OCI-LY3 (cell line): ENCODE measurements at regions not wholly inside any gene's neighbourhood (a gene's known extent, or its start where the extent isn't known, plus 50 kb on each side); places are given as distances from the start of the nearest gene placed in this dataset.

Source experiments
- H2AFZ ChIP-seq: fragments of 200-600, 300-600 bp; shearing (Covaris generic); 2 replicates; pipeline ENCODE4 v1.6.0; 2014; ENCODE audit warnings: antibody characterized with exemption, low read depth, low read length
- H3K27ac ChIP-seq: fragments of 200-600, 300-600 bp; sonication (generic); 2 replicates; pipeline ENCODE4 v1.5.1; 2014; ENCODE audit warnings: mild to moderate bottlenecking, low read length, moderate library complexity, mixed read lengths
- H3K27me3 ChIP-seq: fragments of 200-600, 300-600 bp; sonication (generic); 2 replicates; pipeline ENCODE4 v1.6.1; 2014; ENCODE audit warnings: low read depth, low read length, mixed read lengths
- H3K36me3 ChIP-seq: fragments of 200-600, 300-600 bp; sonication (generic); replicated peaks from 2 replicates; pipeline ENCODE3; 2014; ENCODE audit warnings: low read depth, low read length, mixed read lengths
- H3K4me1 ChIP-seq: fragments of 300-600, 200-600 bp; sonication (generic); 2 replicates; pipeline ENCODE4 v1.6.1; 2014; ENCODE audit warnings: low read length, mixed read lengths
- H3K4me2 ChIP-seq: fragments of 200-600, 300-600 bp; sonication (generic); 2 replicates; pipeline ENCODE4 v1.6.1; 2014; ENCODE audit warnings: low read length, mixed read lengths
- H3K4me3 ChIP-seq: fragments of 300-600, 200-600 bp; sonication (generic); 2 replicates; pipeline ENCODE4 v1.5.1; 2014; ENCODE audit warnings: antibody characterized with exemption, mild to moderate bottlenecking, low read length, moderate library complexity
- H3K79me2 ChIP-seq: fragments of 300-600, 200-600 bp; shearing (Covaris generic); 2 replicates; pipeline ENCODE4 v1.6.1; 2014; ENCODE audit warnings: mild to moderate bottlenecking, low read length, mixed read lengths
- H3K9ac ChIP-seq: fragments of 300-600, 200-600 bp; shearing (Covaris generic); 2 replicates; pipeline ENCODE4 v1.6.0; 2014; ENCODE audit warnings: mild to moderate bottlenecking, low read length, moderate library complexity
- H3K9me3 ChIP-seq: fragments of 200-600, 300-600 bp; shearing (Covaris generic); 2 replicates; pipeline ENCODE4 v1.6.1; 2014; ENCODE audit warnings: low read length, mixed read lengths; ENCODE audit not compliant: insufficient read depth
- H4K20me1 ChIP-seq: fragments of 200-600, 300-600 bp; sonication (generic); 2 replicates; pipeline ENCODE4 v1.6.1; 2016; ENCODE audit warnings: low read length, mixed read lengths; ENCODE audit not compliant: insufficient read depth
- CTCF ChIP-seq: fragments of 200-600, 300-600 bp; sonication (generic); IDR thresholded peaks from 2 replicates; pipeline ENCODE4 v1.5.1; 2014; ENCODE audit warnings: antibody characterized with exemption, low read length, low read depth
- EZH2phosphoT487 ChIP-seq: fragments of 200-600 bp; shearing (Covaris generic); IDR thresholded peaks from 2 replicates; pipeline ENCODE4 v1.6.1; 2018; ENCODE audit warnings: antibody characterized with exemption, mixed run types, low read depth

- Histone ChIP-seq H3K4me2 (no peak overlapping the region), H3K9ac (no peak overlapping the region), H3K4me1 (no peaks in the 10 kb centered on the region), H2AFZ (no peak overlapping the region), H3K79me2 (no peaks in the 10 kb centered on the region; the same call in 1 of the 2 replicates), H3K36me3 (no peaks in the 10 kb centered on the region), H3K27ac (no peak overlapping the region), H3K4me3 (no peak overlapping the region), H4K20me1 (no peaks in the 10 kb centered on the region), H3K9me3 (no peaks in the 10 kb centered on the region), H3K27me3 (no peaks in the 10 kb centered on the region)
- TF ChIP-seq EZH2phosphoT487 (no peak), CTCF (no peak)
These were observed 1323.1 kb downstream of the PCDH7 start for GRCh38 chr4:32043248-32043633.

GRCh38 chr4:32061916-32062315 lies 1341.7 kb downstream of the PCDH7 start:
- H2AFZ ChIP-seq = no peak overlapping the region
- no peak overlapping the region for H3K27ac ChIP-seq
- H3K9ac ChIP-seq = no peak overlapping the region
- H3K27me3 ChIP-seq = no peaks in the 10 kb centered on the region
- H3K9me3 ChIP-seq = no peaks in the 10 kb centered on the region
- no peaks in the 10 kb centered on the region for H3K4me1 ChIP-seq
- no peaks in the 10 kb centered on the region for H4K20me1 ChIP-seq
- H3K79me2 ChIP-seq = no peaks in the 10 kb centered on the region
- no peak overlapping the region for H3K4me2 ChIP-seq
- no peak overlapping the region for H3K4me3 ChIP-seq
- H3K36me3 ChIP-seq = no peaks in the 10 kb centered on the region
- no peak for TF ChIP-seq EZH2phosphoT487

- Histone ChIP-seq H2AFZ (no peak overlapping the region), H3K27me3 (no peaks in the 10 kb centered on the region), H3K4me2 (no peak overlapping the region), H3K4me3 (no peak overlapping the region), H4K20me1 (no peaks in the 10 kb centered on the region), H3K79me2 (peaks cover 3% of the 10 kb centered on the region), H3K36me3 (no peaks in the 10 kb centered on the region), H3K27ac (no peak overlapping the region), H3K4me1 (no peaks in the 10 kb centered on the region), H3K9me3 (no peaks in the 10 kb centered on the region), H3K9ac (no peak overlapping the region)
- TF ChIP-seq EZH2phosphoT487 (no peak), CTCF (no peak)
These were observed 1353.4 kb downstream of the PCDH7 start for GRCh38 chr4:32073542-32073941.

GRCh38 chr4:32087211-32087610 lies 1367.0 kb downstream of the PCDH7 start:
- no peak overlapping the region for H2AFZ ChIP-seq
- H3K36me3 ChIP-seq = peaks cover 12% of the 10 kb centered on the region
- no peaks in the 10 kb centered on the region for H3K27me3 ChIP-seq
- H4K20me1 ChIP-seq = no peaks in the 10 kb centered on the region; the same call in 1 of the 2 replicates
- H3K4me3 ChIP-seq = no peak overlapping the region
- H3K4me1 ChIP-seq = no peaks in the 10 kb centered on the region
- H3K79me2 ChIP-seq = no peaks in the 10 kb centered on the region; the same call in none of the 2 replicates
- H3K4me2 ChIP-seq = no peak overlapping the region
- no peak overlapping the region for H3K9ac ChIP-seq
- no peak overlapping the region for H3K27ac ChIP-seq
- no peaks in the 10 kb centered on the region for H3K9me3 ChIP-seq
- no peak for TF ChIP-seq CTCF
- TF ChIP-seq EZH2phosphoT487 = no peak

- Histone ChIP-seq H3K4me1 (peaks cover 9% of the 10 kb centered on the region), H3K36me3 (peaks cover 4% of the 10 kb centered on the region), H3K4me3 (no peak overlapping the region), H4K20me1 (no peaks in the 10 kb centered on the region), H3K79me2 (no peaks in the 10 kb centered on the region), H3K9ac (no peak overlapping the region), H3K4me2 (no peak overlapping the region), H2AFZ (no peak overlapping the region), H3K27ac (no peak overlapping the region), H3K27me3 (no peaks in the 10 kb centered on the region), H3K9me3 (no peaks in the 10 kb centered on the region)
- TF ChIP-seq CTCF (no peak), EZH2phosphoT487 (no peak)
These were observed 1374.8 kb downstream of the PCDH7 start for GRCh38 chr4:32094987-32095386.
